ENCODE measurements at regions not wholly inside any gene's neighbourhood (a gene's known extent, or its start where the extent isn't known, plus 50 kb on each side); places are given as distances from the start of the nearest gene placed in this dataset.
"Not testable (repeated sequence)": the region's sequence is repeated elsewhere in the genome, so short reads cannot be mapped to it uniquely, and the experiment has no call there.

- TF ChIP-seq CTCF (conservative IDR thresholded peaks at IDR 0.05; ENCODE audit: control insufficient read depth, insufficient read depth, low read depth, low read length), result no peak
- H3K4me3 ChIP-seq (ENCODE audit: control insufficient read depth, low read depth, low read length), result no peak overlapping the region
- DNase-seq (ENCODE audit: low read depth), result no peak
Observed at GRCh38 chrX:51151734-51152133, 180.9 kb upstream of the NUDT10 start.

- no peak for TF ChIP-seq CTCF (conservative IDR thresholded peaks at IDR 0.05; ENCODE audit: control insufficient read depth, insufficient read depth, low read depth, low read length)
- DNase-seq (ENCODE audit: low read depth), result no peak
- H3K4me3 ChIP-seq (ENCODE audit: control insufficient read depth, low read depth, low read length), result no peak overlapping the region
Observed at GRCh38 chrX:51155157-51155556, 177.5 kb upstream of the NUDT10 start.

GRCh38 chrX:51155566-51155965 lies 177.1 kb upstream of the NUDT10 start:
- no peak for DNase-seq (ENCODE audit: low read depth)
- no peak for TF ChIP-seq CTCF (conservative IDR thresholded peaks at IDR 0.05; ENCODE audit: control insufficient read depth, insufficient read depth, low read depth, low read length)
- no peak overlapping the region for H3K4me3 ChIP-seq (ENCODE audit: control insufficient read depth, low read depth, low read length)

GRCh38 chrX:51158231-51158630 lies 174.4 kb upstream of the NUDT10 start:
- H3K4me3 ChIP-seq (ENCODE audit: control insufficient read depth, low read depth, low read length), result no peak overlapping the region
- TF ChIP-seq CTCF (conservative IDR thresholded peaks at IDR 0.05; ENCODE audit: control insufficient read depth, insufficient read depth, low read depth, low read length), result no peak
- DNase-seq (ENCODE audit: low read depth), result no peak

GRCh38 chrX:51159378-51159777 lies 173.2 kb upstream of the NUDT10 start:
- not testable (repeated sequence) for H3K4me3 ChIP-seq (ENCODE audit: control insufficient read depth, low read depth, low read length); DNase-seq (ENCODE audit: low read depth)

GRCh38 chrX:51163730-51164129 lies 168.9 kb upstream of the NUDT10 start:
- no peak for DNase-seq (ENCODE audit: low read depth)
- TF ChIP-seq CTCF (conservative IDR thresholded peaks at IDR 0.05; ENCODE audit: control insufficient read depth, insufficient read depth, low read depth, low read length), result no peak
- H3K4me3 ChIP-seq (ENCODE audit: control insufficient read depth, low read depth, low read length), result no peak overlapping the region

- not testable (repeated sequence) for DNase-seq (ENCODE audit: low read depth)
Observed at GRCh38 chrX:51178356-51178900, 154.2 kb upstream of the NUDT10 start.

GRCh38 chrX:51179805-51180204 lies 152.8 kb upstream of the NUDT10 start:
- not testable (repeated sequence) for DNase-seq (ENCODE audit: low read depth); H3K4me3 ChIP-seq (ENCODE audit: control insufficient read depth, low read depth, low read length)

More at GRCh38 chrX:51178356-51178900, 154.2 kb upstream of the NUDT10 start:
- not testable (repeated sequence) for H3K4me3 ChIP-seq (ENCODE audit: control insufficient read depth, low read depth, low read length)
